Peyer's patch (tissue), 4 donors: ENCODE measurements at regions not wholly inside any gene's neighbourhood (a gene's known extent, or its start where the extent isn't known, plus 50 kb on each side); places are given as distances from the start of the nearest gene placed in this dataset.

Experiments
- POLR2A ChIP-seq, 2 donors: fragments of 450-650 bp; IDR thresholded peaks; one replicate each; pipeline ENCODE4 v1.5.1; 2017; ENCODE audit warnings: antibody characterized with exemption in 2 of 2, mild to moderate bottlenecking in 2 of 2, moderate library complexity in 2 of 2
- TF ChIP-seq, protein P1 (sequence below), 6 experiments: fragments of 450-650 bp in 4 of 6; fragments of 200-600 bp in 2 of 6; sonication (generic) in 1 of 6; IDR thresholded peaks; one replicate each; pipeline ENCODE4 v1.5.1; 2017 to 2019; ENCODE audit warnings: antibody characterized with exemption in 6 of 6, mild to moderate bottlenecking in 3 of 6, moderate library complexity in 1 of 6

DNA sequence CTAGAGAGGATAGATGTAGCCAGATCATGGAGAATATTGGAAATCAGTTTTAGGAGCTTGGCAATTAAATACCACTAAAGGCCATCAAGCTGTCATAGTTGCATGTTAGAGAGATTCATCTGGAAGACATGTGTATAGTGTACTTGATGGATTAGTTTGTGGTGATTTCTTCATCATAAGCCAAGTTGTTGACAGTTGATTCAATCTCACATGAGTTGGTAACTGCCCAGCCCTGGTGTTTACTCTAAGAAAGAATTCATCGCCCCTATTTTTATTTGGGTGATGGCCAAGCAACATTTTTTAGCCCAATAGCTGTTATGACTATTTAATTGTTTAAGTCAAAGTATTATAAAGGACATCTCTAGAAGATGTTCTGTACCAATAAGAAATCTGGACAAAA is 737.6 kb downstream of the PLA2G4A start:
- TF ChIP-seq POLR2A (IDR thresholded peaks at IDR 0.05): no peak
- TF ChIP-seq, protein P1, sequence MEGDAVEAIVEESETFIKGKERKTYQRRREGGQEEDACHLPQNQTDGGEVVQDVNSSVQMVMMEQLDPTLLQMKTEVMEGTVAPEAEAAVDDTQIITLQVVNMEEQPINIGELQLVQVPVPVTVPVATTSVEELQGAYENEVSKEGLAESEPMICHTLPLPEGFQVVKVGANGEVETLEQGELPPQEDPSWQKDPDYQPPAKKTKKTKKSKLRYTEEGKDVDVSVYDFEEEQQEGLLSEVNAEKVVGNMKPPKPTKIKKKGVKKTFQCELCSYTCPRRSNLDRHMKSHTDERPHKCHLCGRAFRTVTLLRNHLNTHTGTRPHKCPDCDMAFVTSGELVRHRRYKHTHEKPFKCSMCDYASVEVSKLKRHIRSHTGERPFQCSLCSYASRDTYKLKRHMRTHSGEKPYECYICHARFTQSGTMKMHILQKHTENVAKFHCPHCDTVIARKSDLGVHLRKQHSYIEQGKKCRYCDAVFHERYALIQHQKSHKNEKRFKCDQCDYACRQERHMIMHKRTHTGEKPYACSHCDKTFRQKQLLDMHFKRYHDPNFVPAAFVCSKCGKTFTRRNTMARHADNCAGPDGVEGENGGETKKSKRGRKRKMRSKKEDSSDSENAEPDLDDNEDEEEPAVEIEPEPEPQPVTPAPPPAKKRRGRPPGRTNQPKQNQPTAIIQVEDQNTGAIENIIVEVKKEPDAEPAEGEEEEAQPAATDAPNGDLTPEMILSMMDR (IDR thresholded peaks at IDR 0.05): no peak
